BJ (cell line): ENCODE measurements at regions not wholly inside any gene's neighbourhood (a gene's known extent, or its start where the extent isn't known, plus 50 kb on each side); places are given as distances from the start of the nearest gene placed in this dataset.

ENCODE experiments used
- CTCF ChIA-PET: fragments of 350-600 bp; formaldehyde crosslinking; extraction: SDS; loops from one replicate; lab custom pipeline; 2021; ENCODE audit warnings: antibody characterized with exemption, inconsistent platforms; lab: Yijun Ruan, JAX
- POLR2A ChIA-PET: fragments of 300-600 bp; sonication (Branson Sonifier 250); formaldehyde crosslinking; extraction: SDS; loops from one replicate; lab custom pipeline; 2021; ENCODE audit warnings: antibody characterized with exemption; lab: Charles Lee
- DNase-seq: peaks from one replicate; pipeline ENCODE4 v3.0.0-alpha.2; 2011; ENCODE audit warnings: low read depth
- H3K27me3 ChIP-seq: 2 replicates; pipeline ENCODE4 v1.6.0; 2011; ENCODE audit warnings: low read length; ENCODE audit not compliant: control insufficient read depth, insufficient read depth
- H3K36me3 ChIP-seq: 2 replicates; pipeline ENCODE4 v1.5.1; 2011; ENCODE audit warnings: low read length; ENCODE audit not compliant: control insufficient read depth, insufficient read depth
- H3K4me3 ChIP-seq: 2 replicates; pipeline ENCODE4 v1.5.1; 2011; ENCODE audit warnings: low read depth, mild to moderate bottlenecking, control low read depth, low read length
- CTCF ChIP-seq: IDR thresholded peaks from 2 replicates; pipeline ENCODE4 v1.5.1; 2011; ENCODE audit warnings: low read depth, mild to moderate bottlenecking, control low read depth, inconsistent platforms, low read length, moderate library complexity; ENCODE audit not compliant: insufficient read depth

DNA sequence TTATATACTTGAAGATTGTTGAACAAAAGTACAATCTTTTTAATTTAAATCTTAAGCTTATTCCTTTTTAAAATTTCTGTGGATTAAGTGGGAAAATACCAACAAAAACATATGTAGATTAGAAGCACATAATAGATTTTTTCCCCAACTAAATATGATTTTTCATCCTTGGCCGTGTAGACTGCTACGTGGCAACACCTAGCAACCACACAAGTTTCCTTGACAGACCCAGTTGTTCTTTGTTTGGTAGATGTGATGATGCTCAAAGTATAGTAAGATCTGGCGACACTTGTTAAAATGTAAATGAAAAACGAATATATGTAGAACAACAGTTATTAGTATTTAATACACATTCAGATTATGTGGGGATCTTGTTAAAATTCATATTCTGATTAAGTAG, 271.0 kb upstream of the ROBO2 start:
- no peak for TF ChIP-seq CTCF
- Histone ChIP-seq H3K27me3 (no peaks in the 10 kb centered on the region), H3K4me3 (no peak overlapping the region), H3K36me3 (no peaks in the 10 kb centered on the region)
- DNase-seq: no peak
- ChIA-PET CTCF (interaction anchor here (0.8 kb wide), 1 partner anchor 11 kb away, joined by 3 read pairs; no protein-coding TSS in a partner anchor), POLR2A (no interaction called here)

DNA sequence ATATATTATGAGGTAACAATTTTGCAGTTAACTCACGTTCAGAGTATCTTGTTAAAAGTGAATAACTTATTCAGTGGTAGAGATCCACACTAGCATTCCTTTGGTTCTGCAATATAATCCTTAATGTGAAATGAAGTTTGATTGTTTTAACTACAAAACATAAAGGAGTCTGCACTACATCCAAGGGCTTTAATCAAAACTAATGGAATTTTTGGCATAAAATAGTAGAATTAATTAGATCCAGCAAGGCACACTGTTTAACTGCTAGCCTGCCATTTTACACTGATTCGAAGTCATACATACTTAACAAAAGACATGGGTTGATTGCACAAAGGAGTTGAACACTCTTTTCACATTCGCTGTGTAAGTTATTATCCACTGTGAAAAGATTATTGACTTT, 263.0 kb upstream of the ROBO2 start:
- ChIA-PET POLR2A (no interaction called here), CTCF (no interaction called here)
- Histone ChIP-seq H3K4me3 (no peak overlapping the region), H3K27me3 (no peaks in the 10 kb centered on the region), H3K36me3 (no peaks in the 10 kb centered on the region)
- DNase-seq: no peak
- no peak for TF ChIP-seq CTCF

GRCh38 chr3:76788206-76788605, 251.7 kb upstream of the ROBO2 start:
- POLR2A ChIA-PET: no interaction called here
- no peak for TF ChIP-seq CTCF
- H3K4me3 ChIP-seq: no peak overlapping the region
- H3K27me3 ChIP-seq: no peaks in the 10 kb centered on the region
- no peak for DNase-seq
- H3K36me3 ChIP-seq: no peaks in the 10 kb centered on the region
- CTCF ChIA-PET: no interaction called here

GRCh38 chr3:76789237-76789636, 250.7 kb upstream of the ROBO2 start:
- no peaks in the 10 kb centered on the region for H3K36me3 ChIP-seq
- no peaks in the 10 kb centered on the region for H3K27me3 ChIP-seq
- no peak overlapping the region for H3K4me3 ChIP-seq
- no peak for TF ChIP-seq CTCF
- ChIA-PET POLR2A (no interaction called here), CTCF (no interaction called here)
- no peak for DNase-seq

DNA sequence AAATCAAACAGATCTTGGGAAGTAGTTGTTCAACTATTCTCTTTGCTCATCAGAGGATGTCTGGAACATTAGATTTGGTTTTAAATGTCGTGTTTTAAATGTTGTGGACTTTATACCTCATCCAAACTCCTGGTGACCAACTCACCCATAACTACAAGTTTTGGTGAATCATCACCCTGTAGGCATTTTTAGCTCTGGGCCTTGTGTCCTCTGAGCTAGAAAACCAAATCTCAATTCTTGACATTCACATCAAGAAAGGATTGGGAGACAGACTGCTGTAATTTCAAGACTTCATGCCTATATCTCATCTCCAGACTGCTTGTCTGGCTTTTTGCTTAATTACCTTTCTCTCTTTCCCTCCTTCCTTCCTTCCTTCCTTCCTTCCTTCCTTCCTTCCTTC, 228.5 kb upstream of the ROBO2 start:
- no peaks in the 10 kb centered on the region for H3K27me3 ChIP-seq
- H3K4me3 ChIP-seq: no peak overlapping the region
- H3K36me3 ChIP-seq: no peaks in the 10 kb centered on the region
- POLR2A ChIA-PET: no interaction called here
- DNase-seq: no peak
- CTCF ChIA-PET: no interaction called here
- TF ChIP-seq CTCF: no peak
